NCI-H1105 (cell line): ENCODE measurements at regions not wholly inside any gene's neighbourhood (a gene's known extent, or its start where the extent isn't known, plus 50 kb on each side); places are given as distances from the start of the nearest gene placed in this dataset.
"Not testable (repeated sequence)": the region's sequence is repeated elsewhere in the genome, so short reads cannot be mapped to it uniquely, and the experiment has no call there.

ENCODE experiments used
- DNase-seq: peaks from one replicate; lab custom pipeline; 2025; lab: John Stamatoyannopoulos, UW

- no peak for DNase-seq
Observed at GRCh38 chr1:10867914-10868598, 71.6 kb upstream of the CASZ1 start.

GRCh38 chr1:10868599-10868965, 72.1 kb upstream of the CASZ1 start:
- DNase-seq, result no peak

- DNase-seq, result no peak
Observed at GRCh38 chr1:10869933-10870332, 73.5 kb upstream of the CASZ1 start.

GRCh38 chr1:10870493-10871096, 74.1 kb upstream of the CASZ1 start:
- no peak for DNase-seq

GRCh38 chr1:10873189-10873588, 76.7 kb upstream of the CASZ1 start:
- no peak for DNase-seq

- no peak for DNase-seq
Observed at GRCh38 chr1:10874351-10874750, 77.9 kb upstream of the CASZ1 start.

GRCh38 chr1:10877894-10878293, 81.4 kb upstream of the CASZ1 start:
- no peak for DNase-seq

GRCh38 chr1:10878469-10878868, 82.0 kb upstream of the CASZ1 start:
- DNase-seq, result no peak

GRCh38 chr1:10880063-10880462, 83.6 kb upstream of the CASZ1 start:
- no peak for DNase-seq

- DNase-seq, result no peak
Observed at GRCh38 chr1:10881046-10881445, 84.6 kb upstream of the CASZ1 start.

- DNase-seq, result no peak
Observed at GRCh38 chr1:10882069-10882468, 85.6 kb upstream of the CASZ1 start.

GRCh38 chr1:10887032-10887431, 90.6 kb upstream of the CASZ1 start:
- DNase-seq, result not testable (repeated sequence)

- DNase-seq, result no peak
Observed at GRCh38 chr1:10888291-10888690, 91.8 kb upstream of the CASZ1 start.

- no peak for DNase-seq
Observed at GRCh38 chr1:10888791-10889649, 92.6 kb upstream of the CASZ1 start.

- DNase-seq, result no peak
Observed at GRCh38 chr1:10889650-10890353, 93.4 kb upstream of the CASZ1 start.

- DNase-seq, result no peak
Observed at GRCh38 chr1:10890491-10891071, 94.1 kb upstream of the CASZ1 start.

- DNase-seq, result no peak
Observed at GRCh38 chr1:10891091-10891490, 94.6 kb upstream of the CASZ1 start.

- DNase-seq, result no peak
Observed at GRCh38 chr1:10892138-10893065, 96.0 kb upstream of the CASZ1 start.

GRCh38 chr1:10895621-10896020, 99.2 kb upstream of the CASZ1 start:
- no peak for DNase-seq

GRCh38 chr1:10896673-10897072, 100.2 kb upstream of the CASZ1 start:
- DNase-seq, result no peak
